Activated CD4-positive, alpha-beta memory T cell treated with anti-CD3 and anti-CD28 coated beads, Interleukin-2, amount 10 ng/mL, durations not matched to agents 7 days and 5 days (primary cell): ENCODE measurements at regions not wholly inside any gene's neighbourhood (a gene's known extent, or its start where the extent isn't known, plus 50 kb on each side); places are given as distances from the start of the nearest gene placed in this dataset.

Experiments
- CTCF ChIA-PET: fragments of 350-600 bp; sonication (Branson Sonifier 250); formaldehyde crosslinking; loops from one replicate; lab custom pipeline; 2021; ENCODE audit warnings: antibody characterized with exemption, inconsistent platforms; lab: Charles Lee
- POLR2A ChIA-PET: fragments of 350-600 bp; sonication (Branson Sonifier 250); formaldehyde crosslinking; loops from one replicate; lab custom pipeline; 2021; ENCODE audit warnings: antibody characterized with exemption; lab: Charles Lee
- DNase-seq: peaks from one replicate; pipeline ENCODE4 v3.0.0-alpha.2; 2020
- H3K27ac Mint-ChIP-seq: one replicate; pipeline ENCODE4 v1.8.0; 2021; ENCODE audit warnings: mild to moderate bottlenecking, mixed read lengths
- H3K27me3 Mint-ChIP-seq: one replicate; pipeline ENCODE4 v1.8.0; 2021; ENCODE audit warnings: mixed read lengths
- H3K36me3 Mint-ChIP-seq: one replicate; pipeline ENCODE4 v1.8.0; 2021; ENCODE audit warnings: low read depth, mixed read lengths
- H3K4me1 Mint-ChIP-seq: one replicate; pipeline ENCODE4 v1.8.0; 2021; ENCODE audit warnings: mixed read lengths
- H3K4me3 Mint-ChIP-seq: one replicate; pipeline ENCODE4 v1.8.0; 2021; ENCODE audit warnings: mild to moderate bottlenecking, mixed read lengths
- H3K9me3 Mint-ChIP-seq: one replicate; pipeline ENCODE4 v1.8.0; 2021; ENCODE audit warnings: mixed read lengths

DNA sequence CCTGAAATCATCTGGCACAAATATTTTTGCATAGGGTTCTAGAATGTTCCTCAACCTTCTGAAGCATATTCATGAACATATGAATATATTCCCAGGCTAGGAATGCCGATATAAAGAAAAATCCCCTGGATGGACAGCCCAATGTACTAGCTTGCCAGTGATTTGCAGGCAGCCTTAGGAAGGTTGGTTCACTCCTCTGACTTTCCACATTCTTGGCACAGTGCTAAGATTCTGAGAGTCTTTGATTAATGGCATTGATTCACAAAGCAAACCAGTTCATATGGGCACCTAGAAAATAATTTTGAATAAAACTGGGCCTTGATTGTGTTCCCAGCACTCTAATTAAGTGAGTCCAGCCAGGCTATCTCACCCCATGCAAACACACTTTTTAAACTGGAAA lies 56.9 kb upstream of the ENPP4 start:
- H3K27me3 Mint-ChIP-seq: peaks cover 10% of the 10 kb centered on the region
- ChIA-PET CTCF (interaction anchor here (0.7 kb wide), 1 partner anchor 18 kb away, joined by 3 read pairs; no protein-coding TSS in a partner anchor), POLR2A (no interaction called here)
- no peaks in the 10 kb centered on the region for H3K4me1 Mint-ChIP-seq
- H3K36me3 Mint-ChIP-seq: no peaks in the 10 kb centered on the region
- DNase-seq: no peak
- no peak overlapping the region for H3K27ac Mint-ChIP-seq
- no peak overlapping the region for H3K4me3 Mint-ChIP-seq
- H3K9me3 Mint-ChIP-seq: no peaks in the 10 kb centered on the region

- H3K27ac Mint-ChIP-seq: no peak overlapping the region
- peaks cover 2% of the 10 kb centered on the region for H3K4me1 Mint-ChIP-seq
- H3K4me3 Mint-ChIP-seq: no peak overlapping the region
These were observed 51.5 kb upstream of the ENPP4 start for GRCh38 chr6:46078294-46078693.

GRCh38 chr6:46079061-46079460 lies 50.7 kb upstream of the ENPP4 start:
- H3K4me3 Mint-ChIP-seq: no peak overlapping the region
- H3K27ac Mint-ChIP-seq: no peak overlapping the region
- POLR2A ChIA-PET: no interaction called here
- no peaks in the 10 kb centered on the region for H3K36me3 Mint-ChIP-seq
- H3K4me1 Mint-ChIP-seq: peaks cover 2% of the 10 kb centered on the region
- CTCF ChIA-PET: no interaction called here
- H3K27me3 Mint-ChIP-seq: no peaks in the 10 kb centered on the region
- no peak for DNase-seq
- H3K9me3 Mint-ChIP-seq: no peaks in the 10 kb centered on the region

More at GRCh38 chr6:46078294-46078693, 51.5 kb upstream of the ENPP4 start:
- DNase-seq: no peak
- CTCF ChIA-PET: no interaction called here
- Mint-ChIP-seq H3K9me3 (no peaks in the 10 kb centered on the region), H3K27me3 (no peaks in the 10 kb centered on the region), H3K36me3 (no peaks in the 10 kb centered on the region)
- POLR2A ChIA-PET: no interaction called here
